ENCODE measurements at regions not wholly inside any gene's neighbourhood (a gene's known extent, or its start where the extent isn't known, plus 50 kb on each side); places are given as distances from the start of the nearest gene placed in this dataset.

DNA sequence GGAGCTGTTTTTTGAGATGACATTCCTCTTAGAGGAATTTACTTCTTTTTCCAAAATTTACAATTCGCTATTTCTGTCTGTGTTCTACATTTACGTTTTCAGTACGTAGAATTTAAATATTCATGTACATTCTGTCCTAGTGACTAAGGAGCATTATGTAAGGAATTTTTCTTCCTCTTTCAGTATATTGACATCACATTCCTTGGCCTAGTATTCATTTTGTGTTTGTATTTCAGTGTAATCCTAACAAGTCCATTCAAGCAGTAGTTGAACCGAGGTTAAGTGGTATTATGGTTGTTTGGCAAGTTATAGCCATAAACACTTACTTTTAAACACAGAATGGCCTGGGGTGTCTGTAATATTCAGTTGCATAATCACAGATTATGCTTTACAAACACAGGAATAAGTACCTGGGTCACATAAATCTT, 465.2 kb downstream of the PCNX1 start:
- TF ChIP-seq NFYB (CRISPR knock-in tag; conservative IDR thresholded peaks at IDR 0.05; ENCODE audit: low read depth), result no peak
- TF ChIP-seq JUN (CRISPR knock-in tag; IDR thresholded peaks at IDR 0.05), result no peak
- TF ChIP-seq, protein P1, sequence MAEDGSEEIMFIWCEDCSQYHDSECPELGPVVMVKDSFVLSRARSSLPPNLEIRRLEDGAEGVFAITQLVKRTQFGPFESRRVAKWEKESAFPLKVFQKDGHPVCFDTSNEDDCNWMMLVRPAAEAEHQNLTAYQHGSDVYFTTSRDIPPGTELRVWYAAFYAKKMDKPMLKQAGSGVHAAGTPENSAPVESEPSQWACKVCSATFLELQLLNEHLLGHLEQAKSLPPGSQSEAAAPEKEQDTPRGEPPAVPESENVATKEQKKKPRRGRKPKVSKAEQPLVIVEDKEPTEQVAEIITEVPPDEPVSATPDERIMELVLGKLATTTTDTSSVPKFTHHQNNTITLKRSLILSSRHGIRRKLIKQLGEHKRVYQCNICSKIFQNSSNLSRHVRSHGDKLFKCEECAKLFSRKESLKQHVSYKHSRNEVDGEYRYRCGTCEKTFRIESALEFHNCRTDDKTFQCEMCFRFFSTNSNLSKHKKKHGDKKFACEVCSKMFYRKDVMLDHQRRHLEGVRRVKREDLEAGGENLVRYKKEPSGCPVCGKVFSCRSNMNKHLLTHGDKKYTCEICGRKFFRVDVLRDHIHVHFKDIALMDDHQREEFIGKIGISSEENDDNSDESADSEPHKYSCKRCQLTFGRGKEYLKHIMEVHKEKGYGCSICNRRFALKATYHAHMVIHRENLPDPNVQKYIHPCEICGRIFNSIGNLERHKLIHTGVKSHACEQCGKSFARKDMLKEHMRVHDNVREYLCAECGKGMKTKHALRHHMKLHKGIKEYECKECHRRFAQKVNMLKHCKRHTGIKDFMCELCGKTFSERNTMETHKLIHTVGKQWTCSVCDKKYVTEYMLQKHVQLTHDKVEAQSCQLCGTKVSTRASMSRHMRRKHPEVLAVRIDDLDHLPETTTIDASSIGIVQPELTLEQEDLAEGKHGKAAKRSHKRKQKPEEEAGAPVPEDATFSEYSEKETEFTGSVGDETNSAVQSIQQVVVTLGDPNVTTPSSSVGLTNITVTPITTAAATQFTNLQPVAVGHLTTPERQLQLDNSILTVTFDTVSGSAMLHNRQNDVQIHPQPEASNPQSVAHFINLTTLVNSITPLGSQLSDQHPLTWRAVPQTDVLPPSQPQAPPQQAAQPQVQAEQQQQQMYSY (CRISPR knock-in tag; IDR thresholded peaks at IDR 0.05), result no peak
- TF ChIP-seq AFF4 (CRISPR knock-in tag; IDR thresholded peaks at IDR 0.05; ENCODE audit: borderline replicate concordance), result no peak
- no peak for TF ChIP-seq PRRX2 (CRISPR knock-in tag; IDR thresholded peaks at IDR 0.05)
- no peak for TF ChIP-seq MYBL2 (CRISPR knock-in tag; IDR thresholded peaks at IDR 0.05)
- no peak for TF ChIP-seq ZNF138 (CRISPR knock-in tag; conservative IDR thresholded peaks at IDR 0.05)
- Mint-ChIP-seq H3K27ac (0 out of 2 replicates have a peak overlapping the region, but pooled peaks have one; percentile 37), H3K27me3 (ENCODE audit: low read depth) (no peaks in the 10 kb centered on the region), H3K36me3 (peaks cover 24% of the 10 kb centered on the region), H3K4me1 (peaks cover 10% of the 10 kb centered on the region), H3K4me3 (no peak overlapping the region), H3K9me3 (peaks cover 17% of the 10 kb centered on the region)
- ATAC-seq (no peak), DNase-seq (ENCODE audit: low spot score) (no peak)
- POLR2A ChIA-PET, result no interaction called here
- CTCF ChIA-PET, result no interaction called here

- no peak overlapping the region for H3K4me3 Mint-ChIP-seq
- CTCF ChIA-PET, result no interaction called here
- no peak overlapping the region for H3K27ac Mint-ChIP-seq
- ATAC-seq (no peak), DNase-seq (ENCODE audit: low spot score) (no peak)
- peaks cover 5% of the 10 kb centered on the region; the same call in 1 of the 2 replicates for H3K27me3 Mint-ChIP-seq (ENCODE audit: low read depth)
- TF ChIP-seq MAX (CRISPR knock-in tag; IDR thresholded peaks at IDR 0.05), result no peak
- TF ChIP-seq, protein P2, sequence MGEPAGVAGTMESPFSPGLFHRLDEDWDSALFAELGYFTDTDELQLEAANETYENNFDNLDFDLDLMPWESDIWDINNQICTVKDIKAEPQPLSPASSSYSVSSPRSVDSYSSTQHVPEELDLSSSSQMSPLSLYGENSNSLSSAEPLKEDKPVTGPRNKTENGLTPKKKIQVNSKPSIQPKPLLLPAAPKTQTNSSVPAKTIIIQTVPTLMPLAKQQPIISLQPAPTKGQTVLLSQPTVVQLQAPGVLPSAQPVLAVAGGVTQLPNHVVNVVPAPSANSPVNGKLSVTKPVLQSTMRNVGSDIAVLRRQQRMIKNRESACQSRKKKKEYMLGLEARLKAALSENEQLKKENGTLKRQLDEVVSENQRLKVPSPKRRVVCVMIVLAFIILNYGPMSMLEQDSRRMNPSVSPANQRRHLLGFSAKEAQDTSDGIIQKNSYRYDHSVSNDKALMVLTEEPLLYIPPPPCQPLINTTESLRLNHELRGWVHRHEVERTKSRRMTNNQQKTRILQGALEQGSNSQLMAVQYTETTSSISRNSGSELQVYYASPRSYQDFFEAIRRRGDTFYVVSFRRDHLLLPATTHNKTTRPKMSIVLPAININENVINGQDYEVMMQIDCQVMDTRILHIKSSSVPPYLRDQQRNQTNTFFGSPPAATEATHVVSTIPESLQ (CRISPR knock-in tag; IDR thresholded peaks at IDR 0.05), result no peak
- POLR2A ChIA-PET, result interaction anchor here (0.7 kb wide), 1 partner anchor 44 kb away, joined by 5 read pairs; no protein-coding TSS in a partner anchor
- peaks cover 31% of the 10 kb centered on the region for H3K9me3 Mint-ChIP-seq
- peaks cover 10% of the 10 kb centered on the region for H3K4me1 Mint-ChIP-seq
- peaks cover 37% of the 10 kb centered on the region for H3K36me3 Mint-ChIP-seq
These were observed 466.5 kb downstream of the PCNX1 start for GRCh38 chr14:71373773-71374172.

GRCh38 chr14:71374989-71375388, 467.7 kb downstream of the PCNX1 start:
- DNase-seq (ENCODE audit: low spot score), result no peak
- peaks cover 42% of the 10 kb centered on the region for H3K36me3 Mint-ChIP-seq
- TF ChIP-seq USF2 (CRISPR knock-in tag; IDR thresholded peaks at IDR 0.05) (no peak), FOXJ3 (CRISPR knock-in tag; IDR thresholded peaks at IDR 0.05; ENCODE audit: borderline replicate concordance) (no peak), HMGA2 (CRISPR knock-in tag; IDR thresholded peaks at IDR 0.05) (no peak), TCF7 (CRISPR knock-in tag; IDR thresholded peaks at IDR 0.05; ENCODE audit: low read depth) (no peak), ERG (CRISPR knock-in tag; IDR thresholded peaks at IDR 0.05) (no peak)
- POLR2A ChIA-PET, result no interaction called here
- peaks cover 14% of the 10 kb centered on the region for H3K4me1 Mint-ChIP-seq
- H3K9me3 Mint-ChIP-seq, result peaks cover 34% of the 10 kb centered on the region
- CTCF ChIA-PET, result no interaction called here
- no peak for ATAC-seq
- H3K4me3 Mint-ChIP-seq, result no peak overlapping the region
- H3K27ac Mint-ChIP-seq, result no peak overlapping the region
- peaks cover 5% of the 10 kb centered on the region; the same call in 1 of the 2 replicates for H3K27me3 Mint-ChIP-seq (ENCODE audit: low read depth)

All from WTC11 (cell line).